ENCODE measurements at regions not wholly inside any gene's neighbourhood (a gene's known extent, or its start where the extent isn't known, plus 50 kb on each side); places are given as distances from the start of the nearest gene placed in this dataset.

DNA sequence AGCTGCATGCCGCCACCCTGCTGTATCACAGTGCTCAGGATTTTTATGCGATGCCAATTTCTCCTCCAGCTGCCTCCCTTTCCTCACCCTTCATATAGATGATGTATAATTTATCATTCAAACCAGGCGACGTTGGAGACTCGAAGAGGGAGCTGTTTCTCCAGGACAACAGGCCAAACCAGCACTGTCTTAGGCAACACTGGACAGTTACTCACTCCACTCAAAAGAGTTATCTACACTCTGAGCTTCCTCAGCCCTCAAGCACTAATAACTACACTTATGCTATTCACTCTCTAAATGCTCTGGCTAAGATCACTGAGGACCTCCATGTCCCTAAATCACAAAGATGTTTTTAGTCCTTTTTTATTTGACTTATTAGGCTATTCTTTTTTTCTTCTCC lies 87.3 kb upstream of the RFC3 start:
- Histone ChIP-seq H3K9me3 (no peaks in the 10 kb centered on the region), H3K4me3 (no peak overlapping the region), H3K36me3 (no peaks in the 10 kb centered on the region), H3K4me1 (peaks cover 0 to 43% (median 13%) of the 10 kb centered on the region in 9 donors), H3K27ac (peak overlapping the region in 2 of 10 donors; percentile 24 to 78), H3K27me3 (no peaks in the 10 kb centered on the region)
- TF ChIP-seq, protein P1, sequence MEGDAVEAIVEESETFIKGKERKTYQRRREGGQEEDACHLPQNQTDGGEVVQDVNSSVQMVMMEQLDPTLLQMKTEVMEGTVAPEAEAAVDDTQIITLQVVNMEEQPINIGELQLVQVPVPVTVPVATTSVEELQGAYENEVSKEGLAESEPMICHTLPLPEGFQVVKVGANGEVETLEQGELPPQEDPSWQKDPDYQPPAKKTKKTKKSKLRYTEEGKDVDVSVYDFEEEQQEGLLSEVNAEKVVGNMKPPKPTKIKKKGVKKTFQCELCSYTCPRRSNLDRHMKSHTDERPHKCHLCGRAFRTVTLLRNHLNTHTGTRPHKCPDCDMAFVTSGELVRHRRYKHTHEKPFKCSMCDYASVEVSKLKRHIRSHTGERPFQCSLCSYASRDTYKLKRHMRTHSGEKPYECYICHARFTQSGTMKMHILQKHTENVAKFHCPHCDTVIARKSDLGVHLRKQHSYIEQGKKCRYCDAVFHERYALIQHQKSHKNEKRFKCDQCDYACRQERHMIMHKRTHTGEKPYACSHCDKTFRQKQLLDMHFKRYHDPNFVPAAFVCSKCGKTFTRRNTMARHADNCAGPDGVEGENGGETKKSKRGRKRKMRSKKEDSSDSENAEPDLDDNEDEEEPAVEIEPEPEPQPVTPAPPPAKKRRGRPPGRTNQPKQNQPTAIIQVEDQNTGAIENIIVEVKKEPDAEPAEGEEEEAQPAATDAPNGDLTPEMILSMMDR (IDR thresholded peaks at IDR 0.05), result no peak
- ATAC-seq (no peak), DNase-seq (no peak)
- intact Hi-C loops (cut with DNase I), result no loop called here
- 95 to 96% methylated on average over 5 of the region's 5 CpGs for WGBS, 2 donors

DNA sequence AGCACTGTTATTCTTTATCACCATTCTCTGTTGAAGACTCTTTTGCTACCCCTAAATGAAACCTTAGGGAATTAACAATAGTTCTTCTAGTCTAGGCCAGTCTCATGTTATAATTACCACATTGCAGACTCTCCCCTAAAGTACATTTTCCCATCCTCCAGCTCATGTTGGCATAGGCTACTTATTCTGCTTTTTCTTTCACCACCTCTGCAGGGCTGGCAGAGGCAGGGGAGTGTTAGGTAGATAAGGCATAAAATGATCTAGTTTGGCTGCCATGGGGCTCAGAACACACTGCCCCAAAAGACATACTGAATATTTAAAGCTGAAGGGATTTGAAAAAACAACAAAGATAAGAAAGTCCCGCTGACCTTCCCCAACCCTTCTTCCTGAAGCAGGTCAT lies 82.7 kb upstream of the RFC3 start:
- ATAC-seq (peak in 1 of 8 donors; percentile 34), DNase-seq (no peak)
- peaks cover 0 to 19% (median 5%) of the 10 kb centered on the region in 9 donors for H3K4me1 ChIP-seq
- intact Hi-C loops (cut with DNase I), result no loop called here
- H3K27me3 ChIP-seq, result no peaks in the 10 kb centered on the region
- no peak overlapping the region for H3K4me3 ChIP-seq
- 33 to 39% methylated on average over 1 of the region's 1 CpG for WGBS, 2 donors
- H3K36me3 ChIP-seq, result no peaks in the 10 kb centered on the region
- no peaks in the 10 kb centered on the region for H3K9me3 ChIP-seq
- no peak overlapping the region for H3K27ac ChIP-seq
- TF ChIP-seq, protein P1 (IDR thresholded peaks at IDR 0.05), result no peak

DNA sequence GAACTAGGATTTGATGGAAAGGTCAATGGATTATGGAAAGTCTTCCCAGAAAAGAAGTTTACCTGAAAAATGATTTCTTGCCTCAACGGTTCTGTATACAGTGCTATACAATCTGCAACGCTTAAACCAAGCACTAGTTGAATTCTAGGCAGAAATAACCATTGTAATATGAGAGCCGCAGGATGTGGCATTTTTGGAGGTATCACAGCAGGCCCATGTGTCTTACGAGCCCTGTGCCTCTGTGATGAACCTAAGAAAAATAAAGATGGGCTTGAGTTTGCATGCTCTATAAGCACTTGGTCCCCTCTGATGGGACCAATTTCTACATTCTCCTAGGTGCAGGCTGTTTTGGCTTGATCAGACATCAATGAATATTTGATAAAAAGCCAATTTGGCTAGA lies 78.7 kb upstream of the RFC3 start:
- H3K4me3 ChIP-seq, result no peak overlapping the region
- H3K36me3 ChIP-seq, result no peaks in the 10 kb centered on the region
- ATAC-seq (no peak), DNase-seq (no peak)
- H3K9me3 ChIP-seq, result no peaks in the 10 kb centered on the region
- H3K27ac ChIP-seq, result peak overlapping the region in 2 of 10 donors; percentile 36 to 52
- intact Hi-C loops (cut with DNase I), result no loop called here
- WGBS, 2 donors, result 90 to 93% methylated on average over 4 of the region's 4 CpGs
- H3K4me1 ChIP-seq, result peaks cover 0 to 22% (median 5%) of the 10 kb centered on the region in 9 donors
- TF ChIP-seq, protein P1 (IDR thresholded peaks at IDR 0.05), result no peak
- no peaks in the 10 kb centered on the region for H3K27me3 ChIP-seq

DNA sequence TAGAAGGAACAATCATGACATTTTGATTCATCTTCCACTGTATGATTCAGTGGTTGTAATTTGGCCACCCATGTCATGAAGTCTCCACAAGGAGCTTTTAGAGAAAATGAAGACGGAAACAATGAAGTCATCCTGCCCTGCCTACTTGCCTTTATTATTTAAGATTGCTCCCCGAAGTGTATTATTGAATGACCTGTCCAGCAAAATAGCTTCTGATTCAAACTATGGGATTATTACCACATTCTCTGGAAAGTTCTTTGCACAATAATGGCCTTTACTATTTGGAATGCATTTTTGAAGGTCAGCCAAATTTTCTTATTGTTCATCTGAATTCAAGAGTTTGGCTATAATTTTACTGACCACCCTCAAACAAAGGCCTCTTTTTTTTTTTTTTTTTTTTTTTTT lies 77.8 kb upstream of the RFC3 start:
- intact Hi-C loops (cut with DNase I), result no loop called here
- H3K4me1 ChIP-seq, result peaks cover 0 to 31% (median 8%) of the 10 kb centered on the region in 9 donors
- no peaks in the 10 kb centered on the region for H3K27me3 ChIP-seq
- no peak for DNase-seq
- H3K4me3 ChIP-seq, result no peak overlapping the region
- ATAC-seq, result peak in 6 of 8 donors; percentile 30 to 74 (median 54)
- TF ChIP-seq, protein P1 (IDR thresholded peaks at IDR 0.05), result no peak
- 52 to 58% methylated on average over 2 of the region's 2 CpGs for WGBS, 2 donors
- H3K9me3 ChIP-seq, result no peaks in the 10 kb centered on the region
- H3K36me3 ChIP-seq, result no peaks in the 10 kb centered on the region
- peak overlapping the region in 3 of 10 donors; percentile 10 to 52 (median 36) for H3K27ac ChIP-seq
